HEK293 (cell line): ENCODE measurements at regions not wholly inside any gene's neighbourhood (a gene's known extent, or its start where the extent isn't known, plus 50 kb on each side); places are given as distances from the start of the nearest gene placed in this dataset.

ENCODE experiments used
- CTCF ChIA-PET: fragments of 350-600 bp; formaldehyde crosslinking; extraction: SDS; loops from one replicate; lab custom pipeline; 2021; ENCODE audit warnings: antibody characterized with exemption; lab: Yijun Ruan, JAX
- POLR2A ChIA-PET: fragments of 300-600 bp; formaldehyde crosslinking; extraction: SDS; loops from one replicate; lab custom pipeline; 2020; ENCODE audit warnings: antibody characterized with exemption, inconsistent platforms; lab: Yijun Ruan, JAX
- H3K27ac ChIP-seq: fragments of 200-500 bp; sonication (Bioruptor generic); 2 replicates; pipeline ENCODE4 v1.5.1; 2014; ENCODE audit warnings: low read depth, low read length, control low read depth, inconsistent platforms; ENCODE audit errors: extremely low read depth
- H3K36me3 ChIP-seq, 2 experiments: fragments of 200-500 bp in 1 of 2; sonication (Bioruptor generic) in 1 of 2; 1 replicate in 1 of 2; 2 replicates in 1 of 2; pipeline ENCODE4 v1.5.1; 2014 to 2017; ENCODE audit warnings: inconsistent platforms in 2 of 2, low read length in 2 of 2; ENCODE audit not compliant: control insufficient read depth in 2 of 2, insufficient read depth in 1 of 2
- H3K4me1 ChIP-seq: fragments of 200-500 bp; sonication (Bioruptor generic); 2 replicates; pipeline ENCODE4 v1.5.1; 2014; ENCODE audit warnings: mild to moderate bottlenecking, low read length, inconsistent platforms; ENCODE audit not compliant: control insufficient read depth, insufficient read depth
- H3K4me3 ChIP-seq: 2 replicates; pipeline ENCODE4 v1.5.1; 2011; ENCODE audit warnings: low read depth, mild to moderate bottlenecking, control low read depth, low read length, moderate library complexity
- H3K9me3 ChIP-seq: fragments of 200-500 bp; sonication (Bioruptor generic); 2 replicates; pipeline ENCODE4 v1.5.1; 2014; ENCODE audit warnings: low read depth, low read length, inconsistent platforms; ENCODE audit not compliant: control insufficient read depth, insufficient read depth
- FEZF1 ChIP-seq: fragments of 450-650 bp; formaldehyde crosslinking; IDR thresholded peaks from 2 replicates; pipeline ENCODE4 v1.5.1; 2016; ENCODE audit warnings: missing biosample characterization, missing genetic modification characterization
- PRDM10 ChIP-seq: fragments of 450-650 bp; formaldehyde crosslinking; IDR thresholded peaks from 2 replicates; pipeline ENCODE4 v1.5.1; 2016; ENCODE audit warnings: missing biosample characterization, missing genetic modification characterization
- SP2 ChIP-seq: fragments of 450-650 bp; formaldehyde crosslinking; IDR thresholded peaks from 2 replicates; pipeline ENCODE4 v1.5.1; 2016; ENCODE audit warnings: missing biosample characterization, missing genetic modification characterization
- SP3 ChIP-seq: fragments of 450-650 bp; formaldehyde crosslinking; IDR thresholded peaks from 2 replicates; pipeline ENCODE4 v1.5.1; 2016; ENCODE audit warnings: missing biosample characterization, missing genetic modification characterization
- WT1 ChIP-seq: fragments of 450-650 bp; formaldehyde crosslinking; IDR thresholded peaks from 2 replicates; pipeline ENCODE4 v1.5.1; 2016; ENCODE audit warnings: missing biosample characterization, missing genetic modification characterization
- ZBTB21 ChIP-seq: fragments of 450-650 bp; formaldehyde crosslinking; IDR thresholded peaks from 2 replicates; pipeline ENCODE4 v1.5.1; 2017; ENCODE audit warnings: missing biosample characterization, missing genetic modification characterization
- ZFP41 ChIP-seq: fragments of 450-650 bp; formaldehyde crosslinking; IDR thresholded peaks from 2 replicates; pipeline ENCODE4 v1.5.1; 2016; ENCODE audit warnings: missing biosample characterization, missing genetic modification characterization, borderline replicate concordance
- ZNF140 ChIP-seq: fragments of 450-650 bp; formaldehyde crosslinking; IDR thresholded peaks from 2 replicates; pipeline ENCODE4 v1.5.1; 2016; ENCODE audit warnings: missing biosample characterization, missing genetic modification characterization
- ZNF174 ChIP-seq: fragments of 450-650 bp; formaldehyde crosslinking; IDR thresholded peaks from 2 replicates; pipeline ENCODE4 v1.5.0; 2017; ENCODE audit warnings: missing biosample characterization, mild to moderate bottlenecking, missing genetic modification characterization
- ZNF324 ChIP-seq: fragments of 450-650 bp; formaldehyde crosslinking; IDR thresholded peaks from 2 replicates; pipeline ENCODE4 v1.5.1; 2016; ENCODE audit warnings: missing biosample characterization, missing genetic modification characterization
- ZNF366 ChIP-seq: fragments of 450-650 bp; formaldehyde crosslinking; conservative IDR thresholded peaks from 2 replicates; pipeline ENCODE4 v1.5.1; 2016; ENCODE audit warnings: missing biosample characterization, missing genetic modification characterization
- ZNF37A ChIP-seq: fragments of 450-650 bp; IDR thresholded peaks from 2 replicates; pipeline ENCODE4 v1.5.1; 2018; ENCODE audit warnings: missing biosample characterization, missing genetic modification characterization
- ZNF394 ChIP-seq: fragments of 450-650 bp; formaldehyde crosslinking; IDR thresholded peaks from 2 replicates; pipeline ENCODE4 v1.5.1; 2016; ENCODE audit warnings: missing biosample characterization, missing genetic modification characterization, mild to moderate bottlenecking, moderate library complexity, borderline replicate concordance
- ZNF398 ChIP-seq: fragments of 450-650 bp; formaldehyde crosslinking; IDR thresholded peaks from 2 replicates; pipeline ENCODE4 v1.5.1; 2017; ENCODE audit warnings: missing biosample characterization, missing genetic modification characterization
- ZNF426 ChIP-seq: fragments of 450-650 bp; formaldehyde crosslinking; IDR thresholded peaks from 2 replicates; pipeline ENCODE4 v1.5.1; 2017; ENCODE audit warnings: missing biosample characterization, missing genetic modification characterization, mild to moderate bottlenecking, inconsistent platforms, moderate library complexity
- ZNF488 ChIP-seq: fragments of 450-650 bp; formaldehyde crosslinking; IDR thresholded peaks from 2 replicates; pipeline ENCODE4 v1.5.1; 2016; ENCODE audit warnings: missing biosample characterization, missing genetic modification characterization
- ZNF514 ChIP-seq: fragments of 450-650 bp; formaldehyde crosslinking; IDR thresholded peaks from 2 replicates; pipeline ENCODE4 v1.5.1; 2016; ENCODE audit warnings: missing biosample characterization, missing genetic modification characterization
- ZNF530 ChIP-seq: fragments of 450-650 bp; formaldehyde crosslinking; IDR thresholded peaks from 2 replicates; pipeline ENCODE4 v1.5.1; 2016; ENCODE audit warnings: low read depth, missing biosample characterization, missing genetic modification characterization
- ZNF558 ChIP-seq: fragments of 450-650 bp; formaldehyde crosslinking; IDR thresholded peaks from 2 replicates; pipeline ENCODE4 v1.5.1; 2016; ENCODE audit warnings: missing biosample characterization, missing genetic modification characterization
- ZNF571 ChIP-seq: fragments of 450-650 bp; formaldehyde crosslinking; IDR thresholded peaks from 2 replicates; pipeline ENCODE4 v1.5.0; 2017; ENCODE audit warnings: missing biosample characterization, missing genetic modification characterization
- ZNF624 ChIP-seq: fragments of 450-650 bp; formaldehyde crosslinking; IDR thresholded peaks from 2 replicates; pipeline ENCODE4 v1.5.1; 2017; ENCODE audit warnings: missing biosample characterization, missing genetic modification characterization
- ZNF626 ChIP-seq: fragments of 450-650 bp; sonication (Bioruptor Pico); formaldehyde crosslinking; IDR thresholded peaks from 2 replicates; pipeline ENCODE4 v1.5.1; 2018; ENCODE audit warnings: missing biosample characterization, missing genetic modification characterization, inconsistent platforms
- ZNF658 ChIP-seq: fragments of 450-650 bp; formaldehyde crosslinking; IDR thresholded peaks from 2 replicates; pipeline ENCODE4; 2016; ENCODE audit warnings: missing biosample characterization, missing genetic modification characterization
- ZNF670 ChIP-seq: fragments of 450-650 bp; formaldehyde crosslinking; IDR thresholded peaks from 2 replicates; pipeline ENCODE4 v1.5.1; 2016; ENCODE audit warnings: missing biosample characterization, missing genetic modification characterization, low read depth
- ZSCAN16 ChIP-seq: fragments of 450-650 bp; formaldehyde crosslinking; IDR thresholded peaks from 2 replicates; pipeline ENCODE4 v1.5.1; 2016; ENCODE audit warnings: missing biosample characterization, missing genetic modification characterization
- ZSCAN23 ChIP-seq: fragments of 450-650 bp; formaldehyde crosslinking; IDR thresholded peaks from 2 replicates; pipeline ENCODE4 v1.5.1; 2016; ENCODE audit warnings: missing biosample characterization, missing genetic modification characterization
- ZSCAN30 ChIP-seq: fragments of 450-650 bp; IDR thresholded peaks from 2 replicates; pipeline ENCODE4 v1.5.1; 2018; ENCODE audit warnings: missing biosample characterization, mild to moderate bottlenecking, missing genetic modification characterization, moderate library complexity

- Histone ChIP-seq H3K4me3 (no peak overlapping the region), H3K4me1 (peaks cover 8% of the 10 kb centered on the region), H3K36me3 (no peaks in the 10 kb centered on the region), H3K27ac (0 out of 2 replicates have a peak overlapping the region, but pooled peaks have one; percentile 34), H3K9me3 (no peaks in the 10 kb centered on the region)
- CTCF ChIA-PET = interaction anchor here (0.7 to 1.9 kb wide), 4 partner anchors 9 to 473 kb away, joined by 3 to 10 read pairs (median 4); no protein-coding TSS in a partner anchor
- POLR2A ChIA-PET = interaction anchor here (0.6 kb wide), 1 partner anchor 57 kb away, joined by 3 read pairs; no protein-coding TSS in a partner anchor
- TF ChIP-seq ZNF37A (no peak), ZNF530 (tag by site-specific recombination) (no peak), ZNF324 (no peak), SP2 (no peak), SP3 (tag by site-specific recombination) (no peak), ZFP41 (tag by site-specific recombination) (no peak), WT1 (tag by site-specific recombination) (no peak), ZNF571 (tag by site-specific recombination) (no peak), ZNF398 (no peak), FEZF1 (tag by site-specific recombination) (no peak), ZSCAN23 (tag by site-specific recombination) (no peak), ZNF626 (tag by site-specific recombination) (no peak), ZNF624 (tag by site-specific recombination) (no peak), ZNF670 (no peak)
Observed at GRCh38 chr10:44301781-44302355, 83.0 kb downstream of the CXCL12 start.

GRCh38 chr10:44300666-44301649, 83.9 kb downstream of the CXCL12 start:
- ChIA-PET POLR2A (interaction anchor here (0.6 kb wide), 1 partner anchor 58 kb away, joined by 3 read pairs; no protein-coding TSS in a partner anchor), CTCF (interaction anchor here (0.6 to 1.9 kb wide), 5 partner anchors 9 to 541 kb away, joined by 3 to 10 read pairs (median 3); no protein-coding TSS in a partner anchor)
- Histone ChIP-seq H3K27ac (peak overlapping the region; percentile 34; the same call in 1 of the 2 replicates), H3K9me3 (no peaks in the 10 kb centered on the region), H3K36me3 (no peaks in the 10 kb centered on the region), H3K4me3 (no peak overlapping the region), H3K4me1 (peaks cover 8% of the 10 kb centered on the region)
- peak; percentile 78 for TF ChIP-seq ZBTB21 (tag by site-specific recombination)
- peak; percentile 87 for TF ChIP-seq ZNF394 (tag by site-specific recombination)
- no peak for TF ChIP-seq ZSCAN30 (tag by site-specific recombination)
- TF ChIP-seq ZNF488 (tag by site-specific recombination) = no peak
- peak; percentile 44 for TF ChIP-seq ZNF558 (tag by site-specific recombination)
- no peak for TF ChIP-seq ZSCAN16 (tag by site-specific recombination)
- no peak for TF ChIP-seq ZNF514 (tag by site-specific recombination)
- no peak for TF ChIP-seq ZNF658 (tag by site-specific recombination)
- TF ChIP-seq ZNF174 = no peak
- no peak for TF ChIP-seq ZNF426 (tag by site-specific recombination)
- TF ChIP-seq ZNF366 = peak; percentile 98
- TF ChIP-seq ZNF140 (tag by site-specific recombination) = no peak
- 0 out of 2 replicates have a peak, but pooled peaks have one; percentile 27 for TF ChIP-seq PRDM10 (tag by site-specific recombination)
